IMR-90 (cell line): ENCODE measurements at regions not wholly inside any gene's neighbourhood (a gene's known extent, or its start where the extent isn't known, plus 50 kb on each side); places are given as distances from the start of the nearest gene placed in this dataset.

ENCODE experiments used
- ATAC-seq: fragments of 200-7000 bp; cut with Tn5 transposase; 2 replicates; pipeline ENCODE4 v1.9.1; 2020; ENCODE audit warnings: low read depth, mild to moderate bottlenecking, moderate library complexity
- BruUV-seq: library from RNA; stranded (reverse); fragments of 400-500 nt; replicated peaks from 2 replicates; lab custom pipeline; 2021; lab: Mats Ljungman, UMichigan
- CTCF ChIA-PET: fragments of 300-600 bp; formaldehyde crosslinking; extraction: SDS; loops from one replicate; lab custom pipeline; 2021; ENCODE audit warnings: antibody characterized with exemption; lab: Yijun Ruan, JAX
- POLR2A ChIA-PET: fragments of 300-600 bp; sonication (Branson Sonifier 250); formaldehyde crosslinking; loops from one replicate; lab custom pipeline; 2022; ENCODE audit warnings: antibody characterized with exemption; ENCODE audit not compliant: unreplicated experiment; lab: Charles Lee
- DNase-seq: peaks from one replicate; pipeline ENCODE4 v3.0.0; 2013
- H2AFZ ChIP-seq: replicated peaks from 2 replicates; pipeline ENCODE3; 2013; ENCODE audit warnings: low read length, mild to moderate bottlenecking; ENCODE audit not compliant: poor library complexity
- H2AK5ac ChIP-seq: 2 replicates; pipeline ENCODE4 v1.6.1; 2013; ENCODE audit warnings: low read depth, low read length, inconsistent platforms
- H2AK9ac ChIP-seq: replicated peaks from 2 replicates; pipeline ENCODE3; 2013; ENCODE audit warnings: mild to moderate bottlenecking, low read depth, low read length, moderate library complexity; ENCODE audit not compliant: poor library complexity
- H2BK120ac ChIP-seq: 2 replicates; pipeline ENCODE4 v1.6.1; 2013; ENCODE audit warnings: low read depth, low read length, inconsistent platforms
- H2BK15ac ChIP-seq: 3 replicates; pipeline ENCODE4 v1.6.1; 2013; ENCODE audit warnings: low read depth, low read length, inconsistent platforms
- H2BK20ac ChIP-seq: 2 replicates; pipeline ENCODE4 v1.6.1; 2013; ENCODE audit warnings: low read depth, mild to moderate bottlenecking, inconsistent platforms, low read length, moderate library complexity
- H2BK5ac ChIP-seq: 2 replicates; pipeline ENCODE4 v1.6.1; 2013; ENCODE audit warnings: mild to moderate bottlenecking, low read depth, low read length, inconsistent platforms; ENCODE audit not compliant: poor library complexity, severe bottlenecking
- H3K14ac ChIP-seq: replicated peaks from 2 replicates; pipeline ENCODE4 v1.6.1; 2013; ENCODE audit warnings: low read depth, low read length, inconsistent platforms
- H3K18ac ChIP-seq: 2 replicates; pipeline ENCODE4 v1.6.1; 2013; ENCODE audit warnings: low read depth, low read length, control low read depth
- H3K23ac ChIP-seq: 2 replicates; pipeline ENCODE4 v1.6.1; 2013; ENCODE audit warnings: low read depth, low read length, inconsistent platforms
- H3K27ac ChIP-seq: 2 replicates; pipeline ENCODE4 v1.5.1; 2013; ENCODE audit warnings: mild to moderate bottlenecking, control low read depth, low read length; ENCODE audit not compliant: insufficient read depth
- H3K27me3 ChIP-seq: 2 replicates; pipeline ENCODE4 v1.6.1; 2013; ENCODE audit warnings: low read length; ENCODE audit not compliant: control insufficient read depth, insufficient read depth
- H3K36me3 ChIP-seq: 2 replicates; pipeline ENCODE4 v1.6.1; 2013; ENCODE audit warnings: low read length, mixed read lengths; ENCODE audit not compliant: control insufficient read depth, insufficient read depth
- H3K4ac ChIP-seq: 2 replicates; pipeline ENCODE4 v1.6.1; 2013; ENCODE audit warnings: low read depth, low read length, inconsistent platforms
- H3K4me1 ChIP-seq: 2 replicates; pipeline ENCODE4 v1.6.1; 2013; ENCODE audit warnings: low read length, mixed read lengths; ENCODE audit not compliant: control insufficient read depth, insufficient read depth
- H3K4me2 ChIP-seq: 2 replicates; pipeline ENCODE4 v1.6.1; 2013; ENCODE audit warnings: low read depth, mild to moderate bottlenecking, control low read depth, low read length, moderate library complexity
- H3K4me3 ChIP-seq: 2 replicates; pipeline ENCODE4 v1.5.1; 2013; ENCODE audit warnings: low read depth, mild to moderate bottlenecking, control low read depth, low read length, moderate library complexity; ENCODE audit not compliant: insufficient read depth
- H3K56ac ChIP-seq: 2 replicates; pipeline ENCODE4 v1.6.1; 2013; ENCODE audit warnings: low read length, inconsistent platforms; ENCODE audit not compliant: insufficient read depth; ENCODE audit errors: extremely low read depth
- H3K79me1 ChIP-seq, 2 experiments: 2 replicates each; pipeline ENCODE4 v1.6.1; 2013; ENCODE audit warnings: low read length in 2 of 2, inconsistent platforms in 1 of 2, low read depth in 1 of 2
- H3K9ac ChIP-seq: 2 replicates; pipeline ENCODE4 v1.6.1; 2013; ENCODE audit warnings: low read depth, low read length, control low read depth
- H3K9me1 ChIP-seq: 2 replicates; pipeline ENCODE4 v1.6.1; 2013; ENCODE audit warnings: low read length, inconsistent platforms; ENCODE audit not compliant: insufficient read depth
- H3K9me3 ChIP-seq: 2 replicates; pipeline ENCODE4 v1.6.1; 2013; ENCODE audit warnings: low read length; ENCODE audit not compliant: control insufficient read depth, insufficient read depth
- H4K20me1 ChIP-seq: 2 replicates; pipeline ENCODE4 v1.6.1; 2013; ENCODE audit warnings: low read length, inconsistent platforms; ENCODE audit not compliant: insufficient read depth
- H4K5ac ChIP-seq: 2 replicates; pipeline ENCODE4 v1.6.1; 2013; ENCODE audit warnings: mild to moderate bottlenecking, low read depth, low read length, control low read depth
- H4K8ac ChIP-seq, 2 experiments: 2 replicates each; pipeline ENCODE4 v1.6.1; 2013; ENCODE audit warnings: low read depth in 2 of 2, low read length in 2 of 2, control low read depth in 1 of 2, inconsistent platforms in 1 of 2
- H4K91ac ChIP-seq: 2 replicates; pipeline ENCODE4 v1.6.1; 2013; ENCODE audit warnings: low read depth, low read length, inconsistent platforms; ENCODE audit not compliant: insufficient read depth
- BHLHE40 ChIP-seq: fragments of 150-350 bp; IDR thresholded peaks from 2 replicates; pipeline ENCODE4 v1.6.1; 2016; ENCODE audit warnings: mild to moderate bottlenecking, low read depth, low read length
- CEBPB ChIP-seq: IDR thresholded peaks from 2 replicates; pipeline ENCODE4 v1.6.1; 2012; ENCODE audit warnings: low read depth, low read length, improper control_type of control experiment
- CHD1 ChIP-seq: IDR thresholded peaks from 2 replicates; pipeline ENCODE4 v1.6.1; 2012; ENCODE audit warnings: low read depth, low read length, improper control_type of control experiment
- CTCF ChIP-seq: conservative IDR thresholded peaks from 2 replicates; pipeline ENCODE4 v1.5.1; 2012; ENCODE audit warnings: mild to moderate bottlenecking, low read depth, low read length, improper control_type of control experiment
- ELK1 ChIP-seq: fragments of 150-350 bp; IDR thresholded peaks from 2 replicates; pipeline ENCODE4 v1.6.1; 2016; ENCODE audit warnings: low read depth, mild to moderate bottlenecking, low read length, moderate library complexity, borderline replicate concordance
- FOS ChIP-seq: fragments of 150-350 bp; IDR thresholded peaks from 2 replicates; pipeline ENCODE4 v1.6.1; 2016; ENCODE audit warnings: low read depth, low read length
- MAFK ChIP-seq: IDR thresholded peaks from 2 replicates; pipeline ENCODE4 v1.6.1; 2012; ENCODE audit warnings: low read depth, low read length, improper control_type of control experiment
- MAZ ChIP-seq: IDR thresholded peaks from 2 replicates; pipeline ENCODE4 v1.6.1; 2012; ENCODE audit warnings: low read depth, mild to moderate bottlenecking, low read length, improper control_type of control experiment, moderate library complexity, borderline replicate concordance
- MXI1 ChIP-seq: IDR thresholded peaks from 2 replicates; pipeline ENCODE4 v1.6.1; 2012; ENCODE audit warnings: low read depth, mild to moderate bottlenecking, low read length, moderate library complexity, borderline replicate concordance
- NFE2L2 ChIP-seq: fragments of 150-350 bp; IDR thresholded peaks from 2 replicates; pipeline ENCODE4 v1.6.1; 2016; ENCODE audit warnings: low read depth, mild to moderate bottlenecking, low read length
- POLR2A ChIP-seq: IDR thresholded peaks from 2 replicates; pipeline ENCODE4 v1.6.1; 2012; ENCODE audit warnings: mild to moderate bottlenecking, low read depth, low read length
- RAD21 ChIP-seq: IDR thresholded peaks from 2 replicates; pipeline ENCODE4 v1.6.1; 2012; ENCODE audit warnings: low read length, improper control_type of control experiment
- RFX5 ChIP-seq: IDR thresholded peaks from 2 replicates; pipeline ENCODE4 v1.8.0; 2012; ENCODE audit warnings: low read depth, mild to moderate bottlenecking, low read length, moderate library complexity
- SMC3 ChIP-seq: fragments of 150-350 bp; IDR thresholded peaks from 2 replicates; pipeline ENCODE4 v1.6.1; 2016; ENCODE audit warnings: low read depth, mild to moderate bottlenecking, antibody characterized with exemption, low read length, moderate library complexity
- USF2 ChIP-seq: fragments of 150-350 bp; IDR thresholded peaks from 2 replicates; pipeline ENCODE4 v1.6.1; 2017; ENCODE audit warnings: mild to moderate bottlenecking, antibody characterized with exemption, low read length, low read depth
- WGBS, 2 experiments: methylation state at CpG; one replicate each; pipeline versions ENCODE4 v1.1.5 to v1.1.7; 2013; ENCODE audit warnings: missing lambda C conversion rate in 2 of 2; ENCODE audit not compliant: insufficient read length in 1 of 2; ENCODE audit errors: extremely low coverage in 2 of 2; 5-methylcytosine and 5-hydroxymethylcytosine counted together
- dilution Hi-C: fragments of 300-500 bp; cut with HindIII; formaldehyde crosslinking; loops from one replicate; pipeline ENCODE4 v1.14.3; 2018; ENCODE audit warnings: low sequenced_read_pairs; ENCODE audit not compliant: unreplicated experiment
- in situ Hi-C: fragments of 300-500 bp; cut with MboI; formaldehyde crosslinking; loops from 3 replicates; pipeline ENCODE4 v1.14.3; 2019; ENCODE audit warnings: low sequenced_read_pairs, inconsistent platforms, mixed read lengths
- intact Hi-C: fragments of 100-400 bp; cut with micrococcal nuclease; formaldehyde crosslinking; loops from 2 replicates; pipeline ENCODE4 v1.10.0; 2022

GRCh38 chr12:115880238-115880637 is 397.3 kb downstream of the MED13L start:
- no TSS peak for BruUV-seq
- DNase-seq: no peak
- TF ChIP-seq MAZ: no peak
- TF ChIP-seq USF2: no peak
- TF ChIP-seq RFX5: no peak
- TF ChIP-seq BHLHE40: no peak
- TF ChIP-seq CTCF: no peak
- no peak for TF ChIP-seq CHD1
- TF ChIP-seq ELK1: no peak
- TF ChIP-seq NFE2L2: no peak
- no peak for TF ChIP-seq MXI1
- TF ChIP-seq MAFK: no peak
- no peak for TF ChIP-seq POLR2A
- no peak for TF ChIP-seq RAD21
- no peak for TF ChIP-seq FOS
- no peak for TF ChIP-seq CEBPB
- no peak for TF ChIP-seq SMC3
- Histone ChIP-seq H2AK9ac (no peak overlapping the region), H3K36me3 (no peaks in the 10 kb centered on the region), H3K4me3 (no peak overlapping the region), H3K9me3 (no peaks in the 10 kb centered on the region), H2BK15ac (no peak overlapping the region), H3K18ac (no peak overlapping the region), H3K4ac (no peak overlapping the region), H2BK120ac (no peak overlapping the region), H2BK20ac (no peak overlapping the region), H2BK5ac (no peak overlapping the region), H3K79me1 (no peaks in the 10 kb centered on the region), H2AFZ (no peak overlapping the region), H3K14ac (no peak overlapping the region), H4K8ac (no peak overlapping the region), H4K5ac (no peak overlapping the region), H3K9ac (no peak overlapping the region), H3K4me2 (no peak overlapping the region), H3K9me1 (no peaks in the 10 kb centered on the region), H2AK5ac (no peak overlapping the region), H3K27me3 (peaks cover 2% of the 10 kb centered on the region), H4K91ac (no peak overlapping the region), H3K27ac (no peak overlapping the region), H3K4me1 (no peaks in the 10 kb centered on the region), H3K23ac (no peak overlapping the region), H3K56ac (no peak overlapping the region), H4K20me1 (no peaks in the 10 kb centered on the region)
- intact Hi-C loops (no loop called here), in situ Hi-C loops (no loop called here), dilution Hi-C loops (no loop called here)
- CTCF ChIA-PET: no interaction called here
- POLR2A ChIA-PET: no interaction called here
- ATAC-seq: no peak
- no CpG with 5 or more reads among the region's 3 CpGs for WGBS, 2 experiments
